ENCODE measurements at regions not wholly inside any gene's neighbourhood (a gene's known extent, or its start where the extent isn't known, plus 50 kb on each side); places are given as distances from the start of the nearest gene placed in this dataset.

GRCh38 chrX:131477498-131477897 is 66.4 kb upstream of the OR13H1 start:
- H3K27ac Mint-ChIP-seq (ENCODE audit: unreplicated experiment): no peak overlapping the region

More at GRCh38 chrX:131477498-131477897, 66.4 kb upstream of the OR13H1 start:
- no peak for DNase-seq (ENCODE audit: low read depth, low spot score)
- Mint-ChIP-seq H3K4me3 (no peak overlapping the region), H3K36me3 (ENCODE audit: low read depth) (peaks cover 31% of the 10 kb centered on the region), H3K4me1 (peaks cover 6% of the 10 kb centered on the region), H3K27me3 (ENCODE audit: low read depth) (no peaks in the 10 kb centered on the region), H3K9me3 (peaks cover 11% of the 10 kb centered on the region)
- TF ChIP-seq, protein P1, sequence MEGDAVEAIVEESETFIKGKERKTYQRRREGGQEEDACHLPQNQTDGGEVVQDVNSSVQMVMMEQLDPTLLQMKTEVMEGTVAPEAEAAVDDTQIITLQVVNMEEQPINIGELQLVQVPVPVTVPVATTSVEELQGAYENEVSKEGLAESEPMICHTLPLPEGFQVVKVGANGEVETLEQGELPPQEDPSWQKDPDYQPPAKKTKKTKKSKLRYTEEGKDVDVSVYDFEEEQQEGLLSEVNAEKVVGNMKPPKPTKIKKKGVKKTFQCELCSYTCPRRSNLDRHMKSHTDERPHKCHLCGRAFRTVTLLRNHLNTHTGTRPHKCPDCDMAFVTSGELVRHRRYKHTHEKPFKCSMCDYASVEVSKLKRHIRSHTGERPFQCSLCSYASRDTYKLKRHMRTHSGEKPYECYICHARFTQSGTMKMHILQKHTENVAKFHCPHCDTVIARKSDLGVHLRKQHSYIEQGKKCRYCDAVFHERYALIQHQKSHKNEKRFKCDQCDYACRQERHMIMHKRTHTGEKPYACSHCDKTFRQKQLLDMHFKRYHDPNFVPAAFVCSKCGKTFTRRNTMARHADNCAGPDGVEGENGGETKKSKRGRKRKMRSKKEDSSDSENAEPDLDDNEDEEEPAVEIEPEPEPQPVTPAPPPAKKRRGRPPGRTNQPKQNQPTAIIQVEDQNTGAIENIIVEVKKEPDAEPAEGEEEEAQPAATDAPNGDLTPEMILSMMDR (conservative IDR thresholded peaks at IDR 0.05): no peak
